ENCODE measurements at regions not wholly inside any gene's neighbourhood (a gene's known extent, or its start where the extent isn't known, plus 50 kb on each side); places are given as distances from the start of the nearest gene placed in this dataset.

- no peak overlapping the region for H3K27ac Mint-ChIP-seq
- Histone ChIP-seq H3K9me2 (ENCODE audit: insufficient read depth) (no peaks in the 10 kb centered on the region), H3F3A (replicated peaks; ENCODE audit: low read depth) (no peaks in the 10 kb centered on the region), H3K4me3 (no peak overlapping the region), H3K4me2 (no peak overlapping the region), H2AFZ (no peak overlapping the region), H4K20me1 (replicated peaks; ENCODE audit: insufficient read depth) (no peaks in the 10 kb centered on the region), H3K79me2 (replicated peaks; ENCODE audit: insufficient read depth) (no peaks in the 10 kb centered on the region), H3K4me1 (ENCODE audit: insufficient read depth) (no peaks in the 10 kb centered on the region), H3K27ac (ENCODE audit: low read depth) (no peak overlapping the region), H3K27me3 (ENCODE audit: insufficient read depth) (no peaks in the 10 kb centered on the region), H3K36me3 (ENCODE audit: insufficient read depth) (no peaks in the 10 kb centered on the region)
- no peaks in the 10 kb centered on the region for H3K36me3 Mint-ChIP-seq (ENCODE audit: low read depth)
- DNase-seq (ENCODE audit: low spot score) (no peak), ATAC-seq (no peak)
- peaks cover 16% of the 10 kb centered on the region for H3K27me3 Mint-ChIP-seq (ENCODE audit: insufficient read depth, low read depth, poor library complexity)
- no peak overlapping the region for H3K4me3 Mint-ChIP-seq
- peaks cover 6% of the 10 kb centered on the region; the same call in 1 of the 3 replicates for H3K4me1 Mint-ChIP-seq
- no peak for TF ChIP-seq CREB1 (CRISPR knock-in tag; IDR thresholded peaks at IDR 0.05; ENCODE audit: low read depth)
- no peak for TF ChIP-seq JUNB (IDR thresholded peaks at IDR 0.05; ENCODE audit: unreplicated experiment)
- TF ChIP-seq ZNF114 (CRISPR knock-in tag; IDR thresholded peaks at IDR 0.05), result no peak
- no peak for TF ChIP-seq EZH2 (IDR thresholded peaks at IDR 0.05; ENCODE audit: low read depth, unreplicated experiment)
- no peak for TF ChIP-seq NANOG (IDR thresholded peaks at IDR 0.05; ENCODE audit: borderline replicate concordance)
- no peak for TF ChIP-seq STAT1 (IDR thresholded peaks at IDR 0.05; ENCODE audit: unreplicated experiment)
- no peak for TF ChIP-seq POLR2AphosphoS5 (IDR thresholded peaks at IDR 0.05; ENCODE audit: low read depth)
- H3K9me3 Mint-ChIP-seq, result no peaks in the 10 kb centered on the region
These were observed 118.9 kb upstream of the NECTIN1 start for GRCh38 chr11:119847853-119848252.

- no peaks in the 10 kb centered on the region for H4K20me1 ChIP-seq (replicated peaks; ENCODE audit: insufficient read depth)
- H3K36me3 ChIP-seq (ENCODE audit: insufficient read depth), result no peaks in the 10 kb centered on the region
- Mint-ChIP-seq H3K27ac (no peak overlapping the region), H3K27me3 (ENCODE audit: insufficient read depth, low read depth, poor library complexity) (peaks cover 14% of the 10 kb centered on the region), H3K36me3 (ENCODE audit: low read depth) (no peaks in the 10 kb centered on the region), H3K4me1 (peaks cover 6% of the 10 kb centered on the region; the same call in 1 of the 3 replicates), H3K9me3 (no peaks in the 10 kb centered on the region), H3K4me3 (no peak overlapping the region)
- H3K27ac ChIP-seq (ENCODE audit: low read depth), result no peak overlapping the region
- H3F3A ChIP-seq (replicated peaks; ENCODE audit: low read depth), result no peaks in the 10 kb centered on the region
- ATAC-seq (no peak), DNase-seq (ENCODE audit: low spot score) (no peak)
- H3K4me1 ChIP-seq (ENCODE audit: insufficient read depth), result no peaks in the 10 kb centered on the region
- H3K79me2 ChIP-seq (replicated peaks; ENCODE audit: insufficient read depth), result no peaks in the 10 kb centered on the region
- no peak overlapping the region for H3K4me3 ChIP-seq
- no peaks in the 10 kb centered on the region for H3K27me3 ChIP-seq (ENCODE audit: insufficient read depth)
- no peaks in the 10 kb centered on the region for H3K9me2 ChIP-seq (ENCODE audit: insufficient read depth)
- no peak overlapping the region for H3K4me2 ChIP-seq
- no peak overlapping the region for H2AFZ ChIP-seq
- TF ChIP-seq ZNF462 (CRISPR knock-in tag; IDR thresholded peaks at IDR 0.05), result no peak
- no peak for TF ChIP-seq POLR2AphosphoS5 (IDR thresholded peaks at IDR 0.05; ENCODE audit: low read depth)
- TF ChIP-seq ZNF331 (CRISPR knock-in tag; IDR thresholded peaks at IDR 0.05; ENCODE audit: low read depth), result no peak
- no peak for TF ChIP-seq CREB1 (CRISPR knock-in tag; IDR thresholded peaks at IDR 0.05; ENCODE audit: low read depth)
- TF ChIP-seq EZH2phosphoT487 (IDR thresholded peaks at IDR 0.05; ENCODE audit: unreplicated experiment), result no peak
- TF ChIP-seq EZH2 (IDR thresholded peaks at IDR 0.05; ENCODE audit: low read depth, unreplicated experiment), result no peak
- no peak for TF ChIP-seq STAT1 (IDR thresholded peaks at IDR 0.05; ENCODE audit: unreplicated experiment)
- TF ChIP-seq CTCF (conservative IDR thresholded peaks at IDR 0.05; ENCODE audit: low read depth in 2 of 2), result no peak
These were observed 117.4 kb upstream of the NECTIN1 start for GRCh38 chr11:119846374-119846773.
